HL-60/S4 treated with retinoic acid at 250 ng/mL for 4 days and 3 days (cell line): ENCODE measurements at regions not wholly inside any gene's neighbourhood (a gene's known extent, or its start where the extent isn't known, plus 50 kb on each side); places are given as distances from the start of the nearest gene placed in this dataset.

ENCODE experiments used
- in situ Hi-C: fragments of 300-500 bp; cut with MboI; formaldehyde crosslinking; loops from 2 replicates; pipeline ENCODE4 v1.7.0; 2022; ENCODE audit warnings: low sequenced_read_pairs

DNA sequence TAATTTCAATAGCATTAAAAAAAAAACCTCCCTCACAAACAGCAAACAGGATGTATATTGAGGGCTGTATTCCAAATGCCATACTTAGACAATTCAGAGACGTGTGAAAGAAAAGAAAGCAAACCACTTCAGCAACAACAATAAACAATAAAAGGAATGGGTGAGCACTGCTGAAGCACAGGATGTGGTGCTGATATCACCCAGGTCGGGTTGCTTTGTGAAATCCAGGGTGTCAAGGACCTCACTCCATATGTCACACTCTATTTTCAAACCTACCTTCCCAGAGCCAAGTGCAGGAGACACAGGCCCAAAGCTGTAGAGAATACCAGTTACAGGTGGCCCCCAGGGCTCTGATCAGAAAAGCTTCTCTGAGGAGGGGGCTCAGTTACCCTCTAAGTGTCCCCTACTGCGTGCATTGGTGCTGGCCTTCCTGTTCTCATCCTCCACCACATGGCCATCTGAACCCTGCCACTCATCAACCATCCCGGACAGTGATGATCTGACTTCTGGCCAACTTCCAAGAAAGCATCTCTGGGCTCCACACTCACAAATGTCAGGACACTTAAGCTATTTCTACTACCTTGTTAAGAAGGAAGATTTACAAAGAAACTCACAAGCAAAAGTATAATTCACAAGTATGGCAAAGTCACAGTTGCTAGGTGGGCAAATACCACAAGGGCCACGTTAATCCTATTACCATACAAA is 363.0 kb downstream of the SS18 start:
- in situ Hi-C loops, result no loop called here

GRCh38 chr18:25726298-25726697 is 364.1 kb downstream of the SS18 start:
- in situ Hi-C loops, result no loop called here

DNA sequence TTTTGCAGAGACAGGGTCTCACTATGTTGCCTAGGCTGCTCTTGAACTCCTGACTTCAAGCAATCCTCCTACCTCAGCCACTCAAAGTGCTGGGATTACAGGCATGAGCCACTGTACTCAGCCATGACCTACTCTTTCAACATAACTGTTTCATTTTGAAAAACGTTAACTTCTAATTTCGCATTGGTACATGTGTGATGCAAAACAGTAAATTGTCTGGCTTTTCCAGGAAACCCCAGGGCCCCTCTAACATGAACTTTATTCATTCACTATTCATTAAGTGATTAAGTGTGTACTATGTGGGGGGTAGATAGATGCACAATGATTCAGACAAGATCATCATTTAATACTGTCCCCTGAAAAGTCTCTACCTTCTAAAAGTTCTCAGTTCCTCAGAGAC is 364.9 kb downstream of the SS18 start:
- in situ Hi-C loops, result no loop called here

- in situ Hi-C loops, result no loop called here
These were observed 365.4 kb downstream of the SS18 start for GRCh38 chr18:25724997-25725396.

DNA sequence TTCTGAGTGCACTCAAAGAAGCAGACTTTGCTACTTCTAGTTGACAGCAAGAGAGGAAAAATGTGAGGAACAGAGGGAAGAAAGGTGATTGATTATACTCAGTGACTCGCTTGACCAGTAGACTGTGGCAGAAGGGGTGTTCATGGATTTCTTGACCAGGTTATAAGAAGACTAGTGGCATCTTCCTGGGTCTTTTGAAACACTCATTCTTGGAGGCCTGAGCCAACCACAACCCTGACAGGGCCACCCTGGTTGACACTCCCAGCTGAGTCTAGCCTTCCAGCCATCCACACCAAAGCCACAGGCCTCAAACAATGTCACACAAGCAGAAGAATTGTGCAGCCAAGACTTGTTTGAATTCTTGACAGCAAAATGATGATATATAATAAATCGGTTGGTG is 366.3 kb downstream of the SS18 start:
- in situ Hi-C loops, result no loop called here

GRCh38 chr18:25713103-25713502 is 361.1 kb upstream of the ZNF521 start:
- in situ Hi-C loops, result no loop called here

DNA sequence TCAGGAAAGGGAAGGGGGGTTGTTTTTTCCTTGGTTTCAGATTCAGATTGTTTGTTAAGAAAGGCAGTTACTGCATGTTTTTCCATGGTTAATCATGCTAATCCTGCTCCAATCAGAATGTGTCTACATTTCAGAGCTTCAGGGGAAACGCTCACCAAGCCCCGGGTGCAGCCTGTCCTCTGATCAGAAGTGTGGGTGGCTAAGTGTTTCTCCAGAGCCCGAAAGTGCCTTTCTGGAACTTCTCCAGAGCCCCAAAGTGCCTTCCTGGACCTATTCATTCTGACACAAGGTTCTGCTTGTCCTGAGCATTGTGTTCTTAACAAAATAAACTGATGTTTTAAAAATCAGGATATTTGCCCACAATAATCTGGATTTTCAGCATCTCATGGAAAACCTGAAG is 359.0 kb upstream of the ZNF521 start:
- in situ Hi-C loops, result no loop called here

GRCh38 chr18:25705650-25706049 is 353.7 kb upstream of the ZNF521 start:
- in situ Hi-C loops, result no loop called here

DNA sequence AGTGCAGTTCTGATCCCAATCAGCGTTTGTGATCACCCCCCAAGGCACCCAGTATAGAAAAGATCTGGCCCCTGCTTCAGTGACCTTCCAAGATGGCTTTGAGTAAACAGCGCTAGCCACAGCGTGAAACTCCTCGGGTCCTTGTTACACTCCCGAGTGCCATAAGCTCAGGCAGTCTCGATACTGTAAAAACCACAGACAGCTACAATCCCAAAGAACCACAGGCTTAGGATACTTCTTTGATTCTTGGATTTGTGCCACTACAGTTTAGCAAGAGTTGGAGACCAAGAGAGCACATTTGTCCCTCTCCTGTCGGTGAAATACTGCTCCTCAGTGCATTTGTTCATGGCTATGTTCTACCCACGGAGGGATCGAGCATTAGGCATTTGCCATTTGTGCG is 352.5 kb upstream of the ZNF521 start:
- in situ Hi-C loops, result no loop called here

DNA sequence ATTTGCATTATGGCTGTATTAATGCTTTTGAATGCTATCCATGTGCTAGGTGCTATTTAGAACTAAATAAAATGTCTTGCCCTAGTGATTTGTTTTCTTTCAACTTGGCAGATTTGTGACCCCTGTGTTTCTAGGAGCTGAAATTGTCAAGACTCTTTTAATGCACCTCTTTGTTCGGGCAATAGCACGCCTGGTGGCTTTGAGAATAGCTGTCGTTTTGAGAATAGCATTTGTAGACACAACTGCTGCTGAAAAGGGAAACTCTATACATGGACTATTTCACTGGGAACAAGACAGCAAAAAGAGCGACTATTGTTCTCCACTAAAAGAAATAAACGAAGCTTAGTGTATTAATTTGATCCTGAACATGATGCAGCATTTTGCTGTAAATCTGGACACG is 352.1 kb upstream of the ZNF521 start:
- in situ Hi-C loops, result no loop called here

DNA sequence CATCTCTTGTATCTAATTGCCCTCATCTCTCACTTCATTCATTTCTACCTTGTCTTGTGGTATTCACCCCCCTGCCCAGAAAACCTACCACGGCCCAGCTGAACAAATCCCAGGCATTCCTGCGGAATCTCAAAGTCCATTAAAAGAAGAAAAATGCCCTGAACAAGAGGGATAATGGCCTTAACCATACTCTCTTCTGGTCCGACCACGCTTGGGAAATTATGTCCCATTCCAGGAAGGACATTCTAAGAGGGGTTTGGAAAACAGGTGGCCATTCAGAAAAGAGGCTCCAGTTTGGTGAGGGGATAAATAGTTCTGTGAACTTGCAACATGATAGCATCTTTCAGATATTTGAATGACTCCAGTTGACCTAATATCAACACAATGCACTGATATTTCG is 349.9 kb upstream of the ZNF521 start:
- in situ Hi-C loops, result no loop called here

DNA sequence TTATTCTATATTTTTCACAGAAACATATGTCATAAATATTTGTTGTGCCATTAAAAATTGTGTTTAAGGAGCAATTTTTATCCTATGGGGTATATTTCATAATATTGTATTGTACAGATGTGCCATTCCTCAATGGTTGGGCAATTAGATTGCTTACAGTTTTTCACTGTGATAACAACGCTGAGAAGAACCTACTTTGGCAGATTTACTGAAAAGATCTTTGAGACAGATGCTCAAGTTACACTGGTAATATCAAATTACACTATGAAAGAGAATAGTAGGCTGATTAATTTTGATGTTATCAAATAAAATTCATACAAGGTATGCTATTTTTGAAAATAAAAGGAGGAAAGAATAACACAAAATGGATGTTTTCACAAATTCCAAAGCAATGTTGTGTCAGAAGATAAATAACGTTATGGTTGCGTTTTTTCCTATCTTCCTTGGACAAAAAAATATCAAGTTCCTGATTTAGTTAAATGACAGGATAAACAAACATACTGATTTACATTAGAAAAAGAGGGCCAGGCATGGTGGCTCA is 335.1 kb upstream of the ZNF521 start:
- in situ Hi-C loops, result no loop called here

DNA sequence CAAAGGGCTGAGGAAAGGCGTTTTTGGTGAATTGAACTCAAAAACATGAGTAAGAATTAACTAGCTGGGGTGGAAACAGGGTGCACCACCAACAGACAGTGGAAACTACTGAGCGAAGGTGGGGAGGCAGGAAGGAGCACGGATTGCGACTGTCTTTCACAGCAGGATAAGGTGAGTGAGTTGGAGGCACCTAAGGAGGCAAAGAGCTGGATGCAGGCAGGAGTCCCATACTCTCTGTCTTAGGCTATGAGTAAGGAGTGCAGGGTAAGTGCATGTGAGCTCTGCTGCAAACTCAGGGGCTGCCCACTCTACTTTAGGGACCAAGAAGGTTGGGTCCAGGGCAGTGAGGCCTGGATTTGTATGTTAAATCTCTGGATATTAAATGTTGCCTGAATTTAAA is 333.1 kb upstream of the ZNF521 start:
- in situ Hi-C loops, result no loop called here

DNA sequence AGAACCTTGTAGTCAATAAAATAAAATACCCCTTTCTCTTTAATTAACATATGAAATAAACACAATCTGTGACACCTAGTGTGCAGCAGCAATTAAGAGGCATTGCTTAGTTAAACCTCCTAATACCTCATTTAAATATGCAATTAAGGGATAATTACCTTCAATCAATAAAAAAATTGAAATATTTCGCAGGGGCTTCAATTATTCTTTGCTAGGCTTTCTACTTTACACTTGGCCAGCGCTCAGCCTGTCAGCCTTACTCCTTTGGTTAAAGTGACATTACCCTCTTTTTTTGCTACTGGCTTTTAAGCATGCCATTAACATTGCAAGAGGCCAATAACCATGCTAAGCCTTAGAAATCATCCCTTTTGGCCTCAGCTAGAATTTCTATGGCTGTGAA is 327.5 kb upstream of the ZNF521 start:
- in situ Hi-C loops, result no loop called here

DNA sequence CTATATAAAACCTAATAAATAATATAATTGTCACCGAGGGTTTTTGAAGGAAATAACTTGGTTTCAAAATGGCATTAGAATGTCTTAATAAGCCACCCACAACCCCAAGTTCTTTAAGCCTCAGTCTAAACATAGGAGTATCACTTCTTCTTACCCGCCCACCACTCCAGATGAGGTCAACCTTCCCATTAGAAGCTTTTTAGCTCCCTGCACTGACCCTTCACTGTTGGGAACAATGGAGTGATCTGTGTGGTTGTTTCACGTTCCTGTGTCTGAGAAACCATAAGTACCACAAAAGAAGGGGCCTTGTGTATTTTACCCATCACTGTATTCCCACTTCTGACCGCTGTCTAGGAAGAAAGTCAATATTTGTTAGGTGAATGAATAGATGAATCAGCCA is 326.3 kb upstream of the ZNF521 start:
- in situ Hi-C loops, result no loop called here

- in situ Hi-C loops, result no loop called here
These were observed 323.3 kb upstream of the ZNF521 start for GRCh38 chr18:25675123-25675850.

- in situ Hi-C loops, result no loop called here
These were observed 322.2 kb upstream of the ZNF521 start for GRCh38 chr18:25674183-25674582.

DNA sequence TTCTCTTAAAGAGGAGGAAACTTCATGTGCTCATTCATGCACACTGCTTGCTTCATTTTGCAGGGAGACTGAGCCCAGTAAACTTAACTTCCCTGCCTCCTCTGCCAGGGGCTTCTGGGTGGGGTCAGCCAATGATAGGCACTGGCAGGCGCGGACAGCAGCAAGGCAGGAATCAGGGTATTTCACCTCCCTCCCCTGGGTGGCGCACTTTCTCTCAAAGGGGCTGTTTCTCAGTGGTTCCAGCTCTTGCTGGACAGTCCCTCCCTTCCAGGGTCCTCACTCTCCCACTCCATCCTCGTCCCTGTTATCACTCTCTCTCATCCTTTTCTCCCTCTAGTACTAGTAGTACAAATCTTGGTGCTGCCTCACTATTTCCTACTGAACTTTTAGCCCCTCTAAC is 320.5 kb upstream of the ZNF521 start:
- in situ Hi-C loops, result no loop called here

GRCh38 chr18:25669741-25670140 is 317.8 kb upstream of the ZNF521 start:
- in situ Hi-C loops, result no loop called here

DNA sequence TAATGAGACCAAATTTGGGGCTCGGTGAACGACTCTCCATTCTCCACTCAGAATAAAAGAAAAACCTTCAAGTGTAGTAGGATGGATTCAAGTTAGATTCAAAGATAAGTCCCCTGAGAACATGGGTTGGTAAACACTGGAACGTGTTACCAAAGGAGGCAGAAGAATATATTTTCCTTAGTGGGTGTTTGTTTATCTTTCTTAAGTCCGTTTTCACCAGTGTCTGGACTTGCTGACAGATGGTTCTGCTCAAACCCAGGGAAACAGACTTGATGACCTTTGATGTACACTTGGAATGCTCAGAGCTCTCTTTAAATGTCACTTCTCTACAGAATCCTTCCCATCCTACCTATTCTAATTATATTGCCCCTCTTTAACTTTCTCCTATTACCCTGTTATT is 310.3 kb upstream of the ZNF521 start:
- in situ Hi-C loops, result no loop called here

- in situ Hi-C loops, result no loop called here
These were observed 309.9 kb upstream of the ZNF521 start for GRCh38 chr18:25661831-25662230.

- in situ Hi-C loops, result no loop called here
These were observed 307.6 kb upstream of the ZNF521 start for GRCh38 chr18:25659541-25659940.
